CD4-positive, alpha-beta T cell (primary cell): ENCODE measurements at regions not wholly inside any gene's neighbourhood (a gene's known extent, or its start where the extent isn't known, plus 50 kb on each side); places are given as distances from the start of the nearest gene placed in this dataset.

Experiments
- ATAC-seq: fragments of 200-7000 bp; cut with Tn5 transposase; one replicate; pipeline ENCODE4 v1.10.0; 2022; ENCODE audit warnings: mild to moderate bottlenecking; ENCODE audit not compliant: poor library complexity
- CTCF ChIA-PET: fragments of 350-600 bp; sonication (Branson Sonifier 250); formaldehyde crosslinking; loops from one replicate; lab custom pipeline; 2021; ENCODE audit warnings: antibody characterized with exemption, inconsistent platforms; lab: Charles Lee
- POLR2A ChIA-PET: fragments of 350-600 bp; sonication (Branson Sonifier 250); formaldehyde crosslinking; loops from one replicate; lab custom pipeline; 2021; ENCODE audit warnings: antibody characterized with exemption, inconsistent platforms; lab: Charles Lee
- DNase-seq, 14 experiments: peaks; one replicate each; pipeline ENCODE4 v3.0.0-alpha.2; 2013 to 2020; ENCODE audit warnings: mixed read lengths in 2 of 14
- H3K27ac ChIP-seq, 2 donors: one replicate each; pipeline versions ENCODE4 v1.5.1 to v1.7.0; 2013; ENCODE audit warnings: low read length in 2 of 2, low read depth in 1 of 2, mild to moderate bottlenecking in 1 of 2
- H3K27me3 ChIP-seq, 2 experiments: 1 replicate in 1 of 2; 2 replicates in 1 of 2; pipeline versions ENCODE4 v1.6.1 to v1.7.0; 2013; ENCODE audit warnings: low read length in 2 of 2, control low read depth in 1 of 2, mild to moderate bottlenecking in 1 of 2, moderate library complexity in 1 of 2; ENCODE audit not compliant: insufficient read depth in 2 of 2, control insufficient read depth in 1 of 2
- H3K36me3 ChIP-seq: one replicate; pipeline ENCODE4 v1.6.1; 2013; ENCODE audit warnings: low read length, control low read depth; ENCODE audit not compliant: insufficient read depth
- H3K4me1 ChIP-seq: one replicate; pipeline ENCODE4 v1.6.1; 2013; ENCODE audit warnings: low read length, control low read depth; ENCODE audit not compliant: insufficient read depth
- H3K4me3 ChIP-seq: one replicate; pipeline ENCODE4 v1.5.1; 2013; ENCODE audit warnings: mild to moderate bottlenecking, low read length, moderate library complexity
- H3K9me3 ChIP-seq, 2 experiments: 1 replicate in 1 of 2; 2 replicates in 1 of 2; pipeline versions ENCODE4 v1.6.1 to v1.7.0; 2013; ENCODE audit warnings: low read length in 2 of 2, mild to moderate bottlenecking in 2 of 2, control low read depth in 1 of 2, moderate library complexity in 1 of 2; ENCODE audit not compliant: control insufficient read depth in 1 of 2, insufficient read depth in 1 of 2
- H3K27ac Mint-ChIP-seq: one replicate; pipeline ENCODE4 v1.8.0; 2020; ENCODE audit warnings: mixed read lengths
- H3K27me3 Mint-ChIP-seq: one replicate; pipeline ENCODE4 v1.8.0; 2021; ENCODE audit warnings: mixed read lengths
- H3K36me3 Mint-ChIP-seq: one replicate; pipeline ENCODE4 v1.8.0; 2021; ENCODE audit warnings: low read depth, mixed read lengths
- H3K4me1 Mint-ChIP-seq: one replicate; pipeline ENCODE4 v1.8.0; 2021; ENCODE audit warnings: low read depth, mixed read lengths
- H3K4me3 Mint-ChIP-seq: one replicate; pipeline ENCODE4 v1.8.0; 2020; ENCODE audit warnings: mild to moderate bottlenecking, mixed read lengths
- H3K9me3 Mint-ChIP-seq: one replicate; pipeline ENCODE4 v1.8.0; 2020; ENCODE audit warnings: mixed read lengths
- CTCF ChIP-seq: fragments of 200-600 bp; IDR thresholded peaks from one replicate; pipeline ENCODE4 v1.8.0; 2022; ENCODE audit warnings: antibody characterized with exemption, mild to moderate bottlenecking
- intact Hi-C, 2 experiments: fragments of 100-400 bp; cut with DNase I in 1 of 2; cut with micrococcal nuclease in 1 of 2; formaldehyde crosslinking; loops; one replicate each; pipeline versions ENCODE4 v1.15.1 to v1.9.0; 2023 to 2025; cut with DNase I, micrococcal nuclease

DNA sequence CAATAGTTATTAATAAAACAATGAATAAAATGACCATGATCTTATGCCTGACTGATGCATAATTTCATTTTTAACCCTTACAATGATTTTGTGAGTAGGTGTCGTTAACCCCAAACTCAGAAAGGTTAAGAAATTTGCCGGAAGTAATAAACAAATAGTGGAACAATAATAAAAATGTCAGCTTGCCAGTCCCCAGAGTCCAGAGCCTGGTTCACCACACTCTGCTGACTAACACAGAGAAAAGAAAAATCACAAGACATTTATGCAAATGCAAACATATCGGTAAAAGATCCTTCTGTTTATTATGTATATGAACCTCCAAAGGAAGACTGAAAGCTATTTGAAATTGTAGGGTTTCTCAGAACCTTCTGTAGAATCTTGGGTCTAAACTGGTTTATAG lies 563.7 kb downstream of the EFNB2 start:
- ChIA-PET POLR2A (no interaction called here), CTCF (no interaction called here)
- Histone ChIP-seq H3K27ac (no peak overlapping the region), H3K36me3 (no peaks in the 10 kb centered on the region), H3K27me3 (no peaks in the 10 kb centered on the region), H3K4me3 (no peak overlapping the region), H3K9me3 (peaks cover 0 to 3% of the 10 kb centered on the region in 2 experiments), H3K4me1 (no peaks in the 10 kb centered on the region)
- intact Hi-C loops, result no loop called here
- no peak overlapping the region for H3K27ac Mint-ChIP-seq
- H3K27me3 Mint-ChIP-seq, result no peaks in the 10 kb centered on the region
- ATAC-seq (no peak), DNase-seq (no peak)
- no peaks in the 10 kb centered on the region for H3K36me3 Mint-ChIP-seq
- no peak overlapping the region for H3K4me3 Mint-ChIP-seq
- TF ChIP-seq CTCF, result no peak
- no peaks in the 10 kb centered on the region for H3K9me3 Mint-ChIP-seq
- H3K4me1 Mint-ChIP-seq, result no peaks in the 10 kb centered on the region

DNA sequence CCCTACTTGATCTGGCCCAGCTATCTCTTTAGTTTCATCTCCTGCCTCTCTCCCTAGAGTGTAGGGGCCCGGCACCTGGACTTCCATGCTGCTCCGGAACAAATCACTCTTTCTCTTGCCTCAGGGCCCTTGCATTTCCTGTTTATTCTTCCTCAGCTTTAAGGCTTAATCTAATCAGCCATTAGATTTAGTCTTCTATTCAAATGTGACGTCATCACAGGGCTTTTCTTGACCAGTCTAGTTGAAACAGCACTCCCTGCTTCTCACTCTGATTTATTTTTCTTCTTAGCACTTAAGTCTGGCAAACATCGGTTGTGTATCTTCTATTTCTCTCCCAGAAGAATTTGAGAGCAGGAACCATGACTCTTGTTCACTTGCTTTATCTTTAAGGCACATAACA lies 564.1 kb downstream of the EFNB2 start:
- no peak for TF ChIP-seq CTCF
- CTCF ChIA-PET, result no interaction called here
- Mint-ChIP-seq H3K4me1 (no peaks in the 10 kb centered on the region), H3K36me3 (no peaks in the 10 kb centered on the region), H3K27me3 (no peaks in the 10 kb centered on the region), H3K27ac (no peak overlapping the region), H3K9me3 (no peaks in the 10 kb centered on the region), H3K4me3 (no peak overlapping the region)
- H3K4me1 ChIP-seq, result no peaks in the 10 kb centered on the region
- H3K27ac ChIP-seq, result no peak overlapping the region
- peaks cover 0 to 3% of the 10 kb centered on the region in 2 experiments for H3K9me3 ChIP-seq
- no peak overlapping the region for H3K4me3 ChIP-seq
- intact Hi-C loops, result no loop called here
- POLR2A ChIA-PET, result no interaction called here
- no peaks in the 10 kb centered on the region for H3K27me3 ChIP-seq
- ATAC-seq, result no peak
- no peaks in the 10 kb centered on the region for H3K36me3 ChIP-seq
- no peak for DNase-seq

- CTCF ChIA-PET, result no interaction called here
- H3K4me3 Mint-ChIP-seq, result no peak overlapping the region
- intact Hi-C loops, result no loop called here
- no peaks in the 10 kb centered on the region for H3K4me1 ChIP-seq
- no peak overlapping the region for H3K27ac ChIP-seq
- no peaks in the 10 kb centered on the region for H3K4me1 Mint-ChIP-seq
- no peaks in the 10 kb centered on the region for H3K9me3 Mint-ChIP-seq
- H3K27ac Mint-ChIP-seq, result no peak overlapping the region
- H3K27me3 ChIP-seq, result no peaks in the 10 kb centered on the region
- no peaks in the 10 kb centered on the region for H3K36me3 ChIP-seq
- no peaks in the 10 kb centered on the region for H3K27me3 Mint-ChIP-seq
- POLR2A ChIA-PET, result interaction anchor here (0.7 kb wide), 1 partner anchor 349 kb away, joined by 3 read pairs; no protein-coding TSS in a partner anchor
- H3K9me3 ChIP-seq, result peaks cover 0 to 3% of the 10 kb centered on the region in 2 experiments
- no peak for DNase-seq
- no peaks in the 10 kb centered on the region for H3K36me3 Mint-ChIP-seq
- no peak for TF ChIP-seq CTCF
- no peak overlapping the region for H3K4me3 ChIP-seq
- ATAC-seq, result no peak
Observed at GRCh38 chr13:105969761-105970160, 565.7 kb downstream of the EFNB2 start.
